CD1c-positive myeloid dendritic cell (primary cell): ENCODE measurements at regions not wholly inside any gene's neighbourhood (a gene's known extent, or its start where the extent isn't known, plus 50 kb on each side); places are given as distances from the start of the nearest gene placed in this dataset.

ENCODE experiments used
- DNase-seq: peaks from one replicate; pipeline ENCODE4 v3.0.0-alpha.2; 2016; ENCODE audit errors: extremely low spot score

- DNase-seq, result no peak
Observed at GRCh38 chr2:185145316-185146121, 547.2 kb downstream of the ZNF804A start.

GRCh38 chr2:185147361-185147760, 549.0 kb downstream of the ZNF804A start:
- no peak for DNase-seq

- DNase-seq, result no peak
Observed at GRCh38 chr2:185152186-185152585, 553.9 kb downstream of the ZNF804A start.

GRCh38 chr2:185161701-185162100, 563.4 kb downstream of the ZNF804A start:
- no peak for DNase-seq

- no peak for DNase-seq
Observed at GRCh38 chr2:185174353-185174752, 564.3 kb upstream of the FSIP2 start.

GRCh38 chr2:185179743-185180142, 558.9 kb upstream of the FSIP2 start:
- no peak for DNase-seq

GRCh38 chr2:185181901-185182300, 556.7 kb upstream of the FSIP2 start:
- DNase-seq, result no peak

- no peak for DNase-seq
Observed at GRCh38 chr2:185185044-185185443, 553.6 kb upstream of the FSIP2 start.

- DNase-seq, result no peak
Observed at GRCh38 chr2:185187421-185187820, 551.2 kb upstream of the FSIP2 start.

- DNase-seq, result no peak
Observed at GRCh38 chr2:185188656-185189055, 549.9 kb upstream of the FSIP2 start.

GRCh38 chr2:185201063-185201462, 537.5 kb upstream of the FSIP2 start:
- no peak for DNase-seq

- no peak for DNase-seq
Observed at GRCh38 chr2:185202381-185202780, 536.2 kb upstream of the FSIP2 start.

- DNase-seq, result no peak
Observed at GRCh38 chr2:185202945-185203528, 535.6 kb upstream of the FSIP2 start.

- DNase-seq, result no peak
Observed at GRCh38 chr2:185208261-185208660, 530.3 kb upstream of the FSIP2 start.

- no peak for DNase-seq
Observed at GRCh38 chr2:185215497-185215896, 523.1 kb upstream of the FSIP2 start.

GRCh38 chr2:185219981-185220380, 518.6 kb upstream of the FSIP2 start:
- DNase-seq, result no peak

- no peak for DNase-seq
Observed at GRCh38 chr2:185222311-185222710, 516.3 kb upstream of the FSIP2 start.

GRCh38 chr2:185227391-185227790, 511.2 kb upstream of the FSIP2 start:
- no peak for DNase-seq

GRCh38 chr2:185239491-185239890, 499.1 kb upstream of the FSIP2 start:
- DNase-seq, result no peak

- DNase-seq, result no peak
Observed at GRCh38 chr2:185240796-185241195, 497.8 kb upstream of the FSIP2 start.

GRCh38 chr2:185241556-185241955, 497.0 kb upstream of the FSIP2 start:
- no peak for DNase-seq

GRCh38 chr2:185242462-185242861, 496.1 kb upstream of the FSIP2 start:
- DNase-seq, result no peak

- no peak for DNase-seq
Observed at GRCh38 chr2:185245216-185245615, 493.4 kb upstream of the FSIP2 start.

GRCh38 chr2:185245806-185246205, 492.8 kb upstream of the FSIP2 start:
- no peak for DNase-seq
